ENCODE measurements at regions not wholly inside any gene's neighbourhood (a gene's known extent, or its start where the extent isn't known, plus 50 kb on each side); places are given as distances from the start of the nearest gene placed in this dataset.

GRCh38 chr4:124887739-124888138, 175.2 kb upstream of the ANKRD50 start:
- TF ChIP-seq CSRNP3 (CRISPR knock-in tag; IDR thresholded peaks at IDR 0.05) (no peak), PATZ1 (CRISPR knock-in tag; IDR thresholded peaks at IDR 0.05; ENCODE audit: borderline replicate concordance) (no peak), CREB5 (CRISPR knock-in tag; IDR thresholded peaks at IDR 0.05; ENCODE audit: low read depth) (no peak), OSR1 (CRISPR knock-in tag; IDR thresholded peaks at IDR 0.05) (no peak)
